ENCODE measurements at regions not wholly inside any gene's neighbourhood (a gene's known extent, or its start where the extent isn't known, plus 50 kb on each side); places are given as distances from the start of the nearest gene placed in this dataset.
A peak's percentile ranks its signal among the peaks of the same experiment; 100 is the strongest.

DNA sequence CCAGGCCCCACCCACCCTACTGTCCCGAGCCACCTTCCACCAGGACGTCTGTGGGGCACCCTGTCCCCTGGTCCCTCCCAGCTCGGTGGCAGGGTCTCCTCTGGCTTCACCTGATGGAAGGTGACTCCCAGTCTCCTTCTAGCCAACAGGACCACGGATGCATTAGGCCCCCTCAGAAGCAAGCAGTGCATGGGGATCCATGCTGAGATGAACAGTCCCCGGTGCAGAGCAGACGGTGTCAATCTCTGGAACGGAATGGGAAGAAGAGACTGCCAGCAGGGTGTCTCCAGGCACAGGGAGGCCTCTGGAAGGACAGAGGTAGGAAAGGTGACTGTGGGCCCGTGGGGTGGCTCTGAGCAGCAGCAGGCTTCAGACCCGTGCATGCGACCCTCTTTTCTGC, 65.2 kb upstream of the FZD7 start:
- Histone ChIP-seq H3K9me3 (ENCODE audit: low read depth) (no peaks in the 10 kb centered on the region), H3K9me2 (replicated peaks; ENCODE audit: insufficient read depth) (no peaks in the 10 kb centered on the region), H2AFZ (no peak overlapping the region), H3K27me3 (no peaks in the 10 kb centered on the region), H4K20me1 (ENCODE audit: insufficient read depth, poor library complexity, severe bottlenecking) (no peaks in the 10 kb centered on the region), H3K36me3 (replicated peaks; ENCODE audit: insufficient read depth, low read depth) (no peaks in the 10 kb centered on the region), H3K27ac (peak overlapping the region; percentile 68), H3K4me3 (no peak overlapping the region), H3K4me1 (ENCODE audit: insufficient read depth) (peaks cover 25% of the 10 kb centered on the region), H3K79me2 (no peaks in the 10 kb centered on the region), H3K4me2 (no peak overlapping the region)
- no peak for DNase-seq (ENCODE audit: low spot score)
- 92% methylated on average over 10 of the region's 10 CpGs for WGBS (ENCODE audit: low lambda C conversion rate, missing lambda C conversion rate)
- no peak for TF ChIP-seq EZH2phosphoT487 (IDR thresholded peaks at IDR 0.05; ENCODE audit: low read depth, severe bottlenecking, unreplicated experiment)
- TF ChIP-seq EZH2 (IDR thresholded peaks at IDR 0.05; ENCODE audit: borderline replicate concordance), result no peak
- TF ChIP-seq, protein P1, sequence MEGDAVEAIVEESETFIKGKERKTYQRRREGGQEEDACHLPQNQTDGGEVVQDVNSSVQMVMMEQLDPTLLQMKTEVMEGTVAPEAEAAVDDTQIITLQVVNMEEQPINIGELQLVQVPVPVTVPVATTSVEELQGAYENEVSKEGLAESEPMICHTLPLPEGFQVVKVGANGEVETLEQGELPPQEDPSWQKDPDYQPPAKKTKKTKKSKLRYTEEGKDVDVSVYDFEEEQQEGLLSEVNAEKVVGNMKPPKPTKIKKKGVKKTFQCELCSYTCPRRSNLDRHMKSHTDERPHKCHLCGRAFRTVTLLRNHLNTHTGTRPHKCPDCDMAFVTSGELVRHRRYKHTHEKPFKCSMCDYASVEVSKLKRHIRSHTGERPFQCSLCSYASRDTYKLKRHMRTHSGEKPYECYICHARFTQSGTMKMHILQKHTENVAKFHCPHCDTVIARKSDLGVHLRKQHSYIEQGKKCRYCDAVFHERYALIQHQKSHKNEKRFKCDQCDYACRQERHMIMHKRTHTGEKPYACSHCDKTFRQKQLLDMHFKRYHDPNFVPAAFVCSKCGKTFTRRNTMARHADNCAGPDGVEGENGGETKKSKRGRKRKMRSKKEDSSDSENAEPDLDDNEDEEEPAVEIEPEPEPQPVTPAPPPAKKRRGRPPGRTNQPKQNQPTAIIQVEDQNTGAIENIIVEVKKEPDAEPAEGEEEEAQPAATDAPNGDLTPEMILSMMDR (IDR thresholded peaks at IDR 0.05; ENCODE audit: poor library complexity), result no peak

DNA sequence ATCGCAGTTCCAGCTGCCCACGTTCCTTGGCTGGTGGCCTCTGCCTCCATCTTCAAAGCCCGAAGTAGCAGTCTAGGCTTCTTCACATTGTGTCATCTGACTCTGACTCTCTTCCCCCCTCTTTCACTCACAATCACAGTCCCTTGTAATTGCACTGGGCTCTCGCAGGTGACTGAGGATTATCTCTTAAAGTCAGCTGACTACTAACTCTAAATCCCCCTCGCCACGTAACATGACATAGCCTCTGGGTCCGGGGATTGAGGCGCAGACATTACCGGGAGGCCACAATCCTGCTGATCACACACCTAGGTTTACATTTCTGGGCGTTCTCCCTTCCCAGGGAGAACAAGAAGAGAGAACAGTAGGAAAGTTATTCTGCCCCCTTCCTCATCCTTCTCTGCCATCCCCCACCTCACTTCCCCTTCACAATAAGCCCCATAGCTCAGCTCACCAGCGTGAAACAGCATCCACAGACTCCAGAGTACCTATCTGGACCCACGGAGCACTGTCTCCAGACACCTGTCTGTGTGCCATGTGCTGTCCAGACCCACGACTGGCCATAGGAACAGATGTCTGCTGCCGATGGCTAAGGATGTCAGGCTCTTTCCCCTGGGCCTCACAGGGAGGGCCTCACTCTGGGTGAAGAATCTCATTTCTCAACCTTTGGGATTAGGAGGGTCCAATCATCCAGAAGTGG, 64.3 kb upstream of the FZD7 start:
- TF ChIP-seq EZH2 (IDR thresholded peaks at IDR 0.05; ENCODE audit: borderline replicate concordance) (no peak), EZH2phosphoT487 (IDR thresholded peaks at IDR 0.05; ENCODE audit: low read depth, severe bottlenecking, unreplicated experiment) (no peak)
- TF ChIP-seq, protein P1 (IDR thresholded peaks at IDR 0.05; ENCODE audit: poor library complexity), result no peak
- no peaks in the 10 kb centered on the region for H4K20me1 ChIP-seq (ENCODE audit: insufficient read depth, poor library complexity, severe bottlenecking)
- no peaks in the 10 kb centered on the region for H3K9me3 ChIP-seq (ENCODE audit: low read depth)
- no peaks in the 10 kb centered on the region for H3K27me3 ChIP-seq
- no peak for DNase-seq (ENCODE audit: low spot score)
- peaks cover 27% of the 10 kb centered on the region for H3K4me1 ChIP-seq (ENCODE audit: insufficient read depth)
- H3K4me3 ChIP-seq, result no peak overlapping the region
- H3K36me3 ChIP-seq (replicated peaks; ENCODE audit: insufficient read depth, low read depth), result no peaks in the 10 kb centered on the region
- H3K4me2 ChIP-seq, result no peak overlapping the region
- no peaks in the 10 kb centered on the region for H3K9me2 ChIP-seq (replicated peaks; ENCODE audit: insufficient read depth)
- H2AFZ ChIP-seq, result no peak overlapping the region
- 70% methylated on average over 14 of the region's 14 CpGs for WGBS (ENCODE audit: low lambda C conversion rate, missing lambda C conversion rate)
- no peaks in the 10 kb centered on the region for H3K79me2 ChIP-seq
- H3K27ac ChIP-seq, result peak overlapping the region; percentile 68

DNA sequence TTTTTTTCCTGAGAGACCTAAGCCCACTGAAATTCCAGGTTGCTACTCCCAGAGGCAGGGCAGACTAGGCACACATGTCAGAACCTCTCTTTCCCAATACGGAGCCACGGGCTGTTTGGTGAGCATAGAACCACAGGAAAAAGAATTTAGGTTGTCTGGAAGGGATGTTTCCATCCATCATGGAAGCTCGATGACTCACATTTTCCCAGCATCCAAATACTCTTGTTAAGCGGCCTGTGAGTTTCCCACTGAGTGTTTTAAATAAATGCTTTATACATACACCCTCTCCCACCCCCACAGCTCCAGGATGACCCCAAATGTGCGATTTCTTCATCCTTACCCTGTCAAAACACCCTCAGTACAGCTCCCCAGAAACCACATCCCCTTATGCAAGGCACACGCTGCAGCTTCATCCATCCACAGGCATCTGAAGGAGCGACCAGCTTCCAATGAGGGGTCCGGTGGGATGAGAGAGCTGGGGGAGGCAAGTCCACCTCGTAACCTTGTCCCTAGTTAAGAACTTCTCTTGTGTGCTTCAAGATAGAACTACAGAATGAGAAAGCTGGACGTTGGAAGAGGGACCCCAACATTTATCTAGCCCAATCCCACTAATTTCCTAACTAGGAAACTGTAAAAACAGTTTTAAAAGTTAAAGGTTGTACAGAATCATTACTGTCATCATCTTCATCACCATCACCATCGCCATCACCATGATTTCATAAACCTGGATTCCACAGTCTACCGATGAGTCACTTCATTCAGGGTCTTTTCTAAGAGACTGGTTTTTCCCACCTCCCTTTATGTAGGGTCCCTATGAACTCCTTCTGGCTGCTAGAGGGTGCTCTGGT, 63.5 kb upstream of the FZD7 start:
- no peak overlapping the region for H3K4me3 ChIP-seq
- no peaks in the 10 kb centered on the region for H3K9me3 ChIP-seq (ENCODE audit: low read depth)
- H3K4me2 ChIP-seq, result no peak overlapping the region
- H3K36me3 ChIP-seq (replicated peaks; ENCODE audit: insufficient read depth, low read depth), result no peaks in the 10 kb centered on the region
- WGBS (ENCODE audit: low lambda C conversion rate, missing lambda C conversion rate), result 81% methylated on average over 12 of the region's 12 CpGs
- H3K79me2 ChIP-seq, result no peaks in the 10 kb centered on the region
- H3K27me3 ChIP-seq, result no peaks in the 10 kb centered on the region
- peaks cover 33% of the 10 kb centered on the region for H3K4me1 ChIP-seq (ENCODE audit: insufficient read depth)
- H2AFZ ChIP-seq, result no peak overlapping the region
- H3K27ac ChIP-seq, result peak overlapping the region; percentile 47
- no peaks in the 10 kb centered on the region for H3K9me2 ChIP-seq (replicated peaks; ENCODE audit: insufficient read depth)
- H4K20me1 ChIP-seq (ENCODE audit: insufficient read depth, poor library complexity, severe bottlenecking), result no peaks in the 10 kb centered on the region
- TF ChIP-seq EZH2 (IDR thresholded peaks at IDR 0.05; ENCODE audit: borderline replicate concordance) (no peak), EZH2phosphoT487 (IDR thresholded peaks at IDR 0.05; ENCODE audit: low read depth, severe bottlenecking, unreplicated experiment) (no peak)
- TF ChIP-seq, protein P1 (IDR thresholded peaks at IDR 0.05; ENCODE audit: poor library complexity), result no peak
- peak; percentile 59 for DNase-seq (ENCODE audit: low spot score)

All from hepatocyte (in vitro differentiated cells).